MM.1S (cell line): ENCODE measurements at regions not wholly inside any gene's neighbourhood (a gene's known extent, or its start where the extent isn't known, plus 50 kb on each side); places are given as distances from the start of the nearest gene placed in this dataset.

Experiments
- CTCF ChIP-seq: fragments of 300-600 bp; sonication (generic); IDR thresholded peaks from 2 replicates; pipeline ENCODE4 v1.5.1; 2016; ENCODE audit warnings: antibody characterized with exemption, low read length, mixed read lengths
- EZH2phosphoT487 ChIP-seq: fragments of 300-600 bp; sonication (generic); IDR thresholded peaks from 2 replicates; pipeline ENCODE4 v1.6.1; 2018; ENCODE audit warnings: antibody characterized with exemption, low read length

- TF ChIP-seq CTCF (no peak), EZH2phosphoT487 (no peak)
Observed at GRCh38 chr9:118784033-118784432, 585.2 kb downstream of the BRINP1 start.
